ENCODE measurements at regions not wholly inside any gene's neighbourhood (a gene's known extent, or its start where the extent isn't known, plus 50 kb on each side); places are given as distances from the start of the nearest gene placed in this dataset.

DNA sequence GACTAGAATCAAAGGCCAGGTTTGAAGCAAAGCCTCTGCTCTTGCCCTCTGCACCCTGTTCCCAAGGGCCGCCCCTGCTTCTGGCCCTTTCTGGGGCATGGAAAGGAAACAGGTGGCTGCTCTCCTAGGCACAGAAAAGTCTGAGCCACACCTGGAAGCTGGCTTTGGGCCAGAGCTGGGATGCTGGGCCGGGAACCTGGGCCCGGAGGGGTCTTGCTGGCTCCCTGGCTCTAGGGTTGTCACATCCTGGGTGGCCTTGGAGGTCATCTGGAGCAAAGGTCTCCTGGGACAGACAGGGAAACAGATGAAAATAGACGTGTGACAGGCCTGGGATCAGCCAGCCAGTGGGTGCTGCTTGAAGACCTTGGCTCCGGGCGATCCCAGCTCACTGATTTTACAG is 74.1 kb upstream of the LHX1 start:
- H3K9me3 Mint-ChIP-seq (ENCODE audit: unreplicated experiment) = peaks cover 3% of the 10 kb centered on the region
- no peak for TF ChIP-seq CTCF (IDR thresholded peaks at IDR 0.05; ENCODE audit: partially characterized antibody, unreplicated experiment)
- no peaks in the 10 kb centered on the region for H3K36me3 Mint-ChIP-seq (ENCODE audit: unreplicated experiment)
- H3K27me3 Mint-ChIP-seq (ENCODE audit: unreplicated experiment) = peaks cover 2% of the 10 kb centered on the region
- no peak for DNase-seq
- H3K4me1 Mint-ChIP-seq (ENCODE audit: low read depth, unreplicated experiment) = peaks cover 5% of the 10 kb centered on the region
- H3K27ac Mint-ChIP-seq (ENCODE audit: unreplicated experiment) = no peak overlapping the region
- no peak overlapping the region for H3K4me3 Mint-ChIP-seq (ENCODE audit: unreplicated experiment)

DNA sequence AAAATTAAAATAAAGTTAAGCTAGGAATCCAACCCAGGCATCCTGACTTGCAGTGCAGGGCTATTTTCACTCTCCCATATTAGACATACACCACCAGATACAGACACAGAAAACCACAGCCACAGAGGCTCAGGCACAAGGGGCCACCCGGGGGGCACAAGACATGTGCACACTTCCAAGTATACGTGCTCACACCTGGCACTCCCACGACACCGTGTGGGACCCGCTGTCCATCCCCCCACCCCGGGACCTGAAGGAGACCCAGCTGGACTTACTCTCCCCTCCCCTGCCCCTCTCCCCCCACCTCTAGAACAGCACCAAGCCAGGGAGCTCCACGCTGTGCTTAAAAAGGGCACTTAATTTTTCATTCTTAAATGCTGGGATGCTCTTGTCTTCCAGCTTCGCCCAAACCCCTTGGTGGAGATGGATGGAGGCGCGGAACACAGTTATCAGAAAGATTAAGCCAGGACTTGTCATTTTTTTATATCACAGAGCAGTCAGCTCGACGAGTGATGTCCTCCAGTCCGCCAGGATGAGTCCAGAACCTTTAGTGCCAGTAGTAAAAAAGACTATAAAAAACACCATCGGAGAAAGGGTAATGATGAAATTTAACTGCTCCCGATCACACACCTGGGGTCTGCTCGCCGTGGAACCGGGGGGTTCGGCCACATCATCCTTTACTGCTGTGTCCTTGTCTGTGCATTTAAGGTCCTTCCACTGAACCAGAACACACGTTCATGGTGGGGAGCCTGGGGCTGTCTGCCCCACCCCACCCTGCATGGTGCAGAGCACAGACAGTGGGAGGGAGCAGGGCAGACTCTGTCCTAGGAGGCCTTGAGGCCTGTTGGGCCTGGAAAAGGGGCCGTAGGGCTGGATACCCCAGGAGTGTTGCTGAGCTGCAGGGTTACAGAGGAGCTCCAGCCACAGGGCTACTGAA is 73.3 kb upstream of the LHX1 start:
- Mint-ChIP-seq H3K4me1 (ENCODE audit: low read depth, unreplicated experiment) (peaks cover 8% of the 10 kb centered on the region), H3K4me3 (ENCODE audit: unreplicated experiment) (no peak overlapping the region), H3K27me3 (ENCODE audit: unreplicated experiment) (peaks cover 3% of the 10 kb centered on the region), H3K36me3 (ENCODE audit: unreplicated experiment) (no peaks in the 10 kb centered on the region), H3K27ac (ENCODE audit: unreplicated experiment) (no peak overlapping the region), H3K9me3 (ENCODE audit: unreplicated experiment) (peaks cover 2% of the 10 kb centered on the region)
- TF ChIP-seq CTCF (IDR thresholded peaks at IDR 0.05; ENCODE audit: partially characterized antibody, unreplicated experiment) = no peak
- DNase-seq = no peak

- peaks cover 10% of the 10 kb centered on the region for H3K4me1 Mint-ChIP-seq (ENCODE audit: low read depth, unreplicated experiment)
- H3K4me3 Mint-ChIP-seq (ENCODE audit: unreplicated experiment) = no peak overlapping the region
- peaks cover 6% of the 10 kb centered on the region for H3K27me3 Mint-ChIP-seq (ENCODE audit: unreplicated experiment)
- DNase-seq = no peak
- TF ChIP-seq CTCF (IDR thresholded peaks at IDR 0.05; ENCODE audit: partially characterized antibody, unreplicated experiment) = no peak
- no peak overlapping the region for H3K27ac Mint-ChIP-seq (ENCODE audit: unreplicated experiment)
- H3K9me3 Mint-ChIP-seq (ENCODE audit: unreplicated experiment) = peaks cover 2% of the 10 kb centered on the region
- H3K36me3 Mint-ChIP-seq (ENCODE audit: unreplicated experiment) = no peaks in the 10 kb centered on the region
Observed at GRCh38 chr17:36864827-36865430, 72.3 kb upstream of the LHX1 start.

- Mint-ChIP-seq H3K27ac (ENCODE audit: unreplicated experiment) (no peak overlapping the region), H3K4me1 (ENCODE audit: low read depth, unreplicated experiment) (peaks cover 16% of the 10 kb centered on the region), H3K4me3 (ENCODE audit: unreplicated experiment) (no peak overlapping the region), H3K27me3 (ENCODE audit: unreplicated experiment) (peaks cover 8% of the 10 kb centered on the region), H3K9me3 (ENCODE audit: unreplicated experiment) (peaks cover 6% of the 10 kb centered on the region), H3K36me3 (ENCODE audit: unreplicated experiment) (no peaks in the 10 kb centered on the region)
- TF ChIP-seq CTCF (IDR thresholded peaks at IDR 0.05; ENCODE audit: partially characterized antibody, unreplicated experiment) = no peak
- DNase-seq = no peak
Observed at GRCh38 chr17:36867716-36868341, 69.4 kb upstream of the LHX1 start.

Measured in glutamatergic neuron (in vitro differentiated cells).